A549 (cell line): ENCODE measurements at regions not wholly inside any gene's neighbourhood (a gene's known extent, or its start where the extent isn't known, plus 50 kb on each side); places are given as distances from the start of the nearest gene placed in this dataset.

Experiments
- ATAC-seq, 2 experiments: fragments of 200-7000 bp in 1 of 2; fragments of >200 bp in 1 of 2; cut with Nextera tagmentation in 1 of 2; cut with Tn5 transposase in 1 of 2; 3 replicates each; pipeline versions ENCODE4 v1.8.0 to v1.9.1; 2018 to 2020; ENCODE audit warnings: mild to moderate bottlenecking in 1 of 2, moderate library complexity in 1 of 2
- CTCF ChIA-PET: fragments of 300-600 bp; sonication (Branson Sonifier 250); formaldehyde crosslinking; extraction: SDS; loops from one replicate; lab custom pipeline; 2021; ENCODE audit warnings: antibody characterized with exemption, inconsistent platforms; lab: Yijun Ruan, JAX
- POLR2A ChIA-PET: fragments of 350-600 bp; formaldehyde crosslinking; extraction: SDS; loops from one replicate; lab custom pipeline; 2021; ENCODE audit warnings: antibody characterized with exemption, inconsistent platforms; lab: Yijun Ruan, JAX
- DNase-seq, 2 experiments: peaks; one replicate each; pipeline versions ENCODE4 v3.0.0 to v3.0.0-alpha.2; 2011 to 2016; ENCODE audit warnings: low read depth in 1 of 2, low spot score in 1 of 2
- FAIRE-seq: peaks from 2 replicates; lab custom pipeline; 2011; peaks lifted over from hg19 to GRCh38; lab: Jason Lieb, UNC
- H3K27ac ChIP-seq, 2 experiments: fragments of >200 bp; sonication (Bioruptor Twin); formaldehyde crosslinking; 3 replicates each; pipeline ENCODE4 v1.5.1; 2016 to 2017
- H3K4me1 ChIP-seq: fragments of >200 bp; sonication (Bioruptor Twin); formaldehyde crosslinking; 3 replicates; pipeline ENCODE4 v1.6.1; 2016
- H3K4me2 ChIP-seq: fragments of >200 bp; sonication (Bioruptor Twin); formaldehyde crosslinking; 3 replicates; pipeline ENCODE4 v1.6.1; 2016
- H3K4me3 ChIP-seq: fragments of >200 bp; sonication (Bioruptor Twin); formaldehyde crosslinking; 3 replicates; pipeline ENCODE4 v1.5.1; 2016
- H3K9me3 ChIP-seq: fragments of >200 bp; sonication (Bioruptor Twin); formaldehyde crosslinking; 3 replicates; pipeline ENCODE4 v1.6.1; 2016
- BHLHE40 ChIP-seq: IDR thresholded peaks from 2 replicates; pipeline ENCODE4 v1.6.1; 2012; ENCODE audit warnings: low read depth, low read length, inconsistent platforms
- CBX2 ChIP-seq: fragments of 200-600 bp; sonication (generic); IDR thresholded peaks from 2 replicates; pipeline ENCODE4 v1.6.1; 2016; ENCODE audit warnings: low read depth, mild to moderate bottlenecking, borderline replicate concordance
- CEBPB ChIP-seq, 2 experiments: fragments of >200 bp in 1 of 2; sonication (Bioruptor Twin) in 1 of 2; formaldehyde crosslinking in 1 of 2; IDR thresholded peaks; 2 replicates each; pipeline ENCODE4 v1.6.1; 2012 to 2016
- CTCF ChIP-seq: fragments of >200 bp; sonication (Bioruptor Twin); formaldehyde crosslinking; IDR thresholded peaks from 3 replicates; pipeline ENCODE4 v1.5.1; 2016
- EHF ChIP-seq: fragments of 250-450 bp; sonication (Bioruptor Pico); IDR thresholded peaks from 2 replicates; pipeline ENCODE4 v1.5.0; 2020; ENCODE audit warnings: mild to moderate bottlenecking
- EHMT2 ChIP-seq: fragments of 200-600 bp; sonication (generic); IDR thresholded peaks from 2 replicates; pipeline ENCODE4 v1.6.1; 2016; ENCODE audit warnings: antibody characterized with exemption, low read depth, mild to moderate bottlenecking, moderate library complexity
- ELK1 ChIP-seq: fragments of 150-350 bp; IDR thresholded peaks from 2 replicates; pipeline ENCODE4 v1.6.1; 2014; ENCODE audit warnings: low read depth, mild to moderate bottlenecking, low read length
- FOSB ChIP-seq: fragments of 250-450 bp; sonication (Bioruptor Pico); IDR thresholded peaks from 2 replicates; pipeline ENCODE4 v1.5.0; 2020; ENCODE audit warnings: mild to moderate bottlenecking, moderate library complexity
- FOSL2 ChIP-seq, 2 experiments: fragments of 450-650 bp in 1 of 2; fragments of >200 bp in 1 of 2; sonication (Bioruptor Twin) in 1 of 2; formaldehyde crosslinking; IDR thresholded peaks; 2 replicates each; pipeline versions ENCODE4 v1.5.0 to v1.6.1; 2016 to 2020; ENCODE audit warnings: mild to moderate bottlenecking in 1 of 2, moderate library complexity in 1 of 2
- GATA3 ChIP-seq: IDR thresholded peaks from 2 replicates; pipeline ENCODE4 v1.6.1; 2012; ENCODE audit warnings: borderline replicate concordance
- HES2 ChIP-seq: fragments of >200 bp; sonication (Bioruptor Twin); formaldehyde crosslinking; IDR thresholded peaks from 2 replicates; pipeline ENCODE4 v1.6.1; 2016
- HMGXB4 ChIP-seq: fragments of 250-450 bp; sonication (Bioruptor Pico); IDR thresholded peaks from 2 replicates; pipeline ENCODE4 v1.5.0; 2021; ENCODE audit warnings: mild to moderate bottlenecking, moderate library complexity, borderline replicate concordance
- HOXA7 ChIP-seq: fragments of 250-450 bp; sonication (Bioruptor Pico); IDR thresholded peaks from 2 replicates; pipeline ENCODE4 v1.5.0; 2020; ENCODE audit warnings: mild to moderate bottlenecking, moderate library complexity
- HOXB13 ChIP-seq: fragments of 250-450 bp; sonication (Bioruptor Pico); IDR thresholded peaks from 2 replicates; pipeline ENCODE4 v1.5.0; 2020; ENCODE audit warnings: low read depth, mild to moderate bottlenecking, moderate library complexity
- HOXB5 ChIP-seq: fragments of 250-450 bp; sonication (Bioruptor Pico); IDR thresholded peaks from 2 replicates; pipeline ENCODE4 v1.5.0; 2020; ENCODE audit warnings: mild to moderate bottlenecking, moderate library complexity
- KDM1A ChIP-seq: fragments of 200-600 bp; sonication (generic); IDR thresholded peaks from 2 replicates; pipeline ENCODE4 v1.6.1; 2016; ENCODE audit warnings: low read depth, mild to moderate bottlenecking
- MAFK ChIP-seq: fragments of 450-650 bp; IDR thresholded peaks from 2 replicates; pipeline ENCODE4 v1.6.1; 2014; ENCODE audit not compliant: partially characterized antibody
- MYC ChIP-seq: IDR thresholded peaks from 2 replicates; pipeline ENCODE4 v1.6.1; 2012; ENCODE audit warnings: mild to moderate bottlenecking, inconsistent platforms, low read length, improper control_type of control experiment, borderline replicate concordance
- NFE2L2 ChIP-seq: fragments of 150-350 bp; conservative IDR thresholded peaks from 2 replicates; pipeline ENCODE4 v1.6.1; 2014; ENCODE audit warnings: low read length
- NR3C1 ChIP-seq: fragments of >200 bp; sonication (Bioruptor Twin); formaldehyde crosslinking; IDR thresholded peaks from 3 replicates; pipeline ENCODE4 v1.6.1; 2017
- PBX3 ChIP-seq: IDR thresholded peaks from 2 replicates; pipeline ENCODE4 v1.6.1; 2012
- RAD21 ChIP-seq, 2 experiments: fragments of >200 bp in 1 of 2; sonication (Bioruptor Twin) in 1 of 2; formaldehyde crosslinking in 1 of 2; IDR thresholded peaks in 1 of 2; conservative IDR thresholded peaks in 1 of 2; 2 replicates in 1 of 2; 3 replicates in 1 of 2; pipeline ENCODE4 v1.6.1; 2012 to 2018; ENCODE audit warnings: inconsistent platforms in 1 of 2
- RARB ChIP-seq: fragments of 250-450 bp; sonication (Bioruptor Pico); IDR thresholded peaks from 2 replicates; pipeline ENCODE4 v1.8.0; 2021; ENCODE audit warnings: mild to moderate bottlenecking, moderate library complexity
- RCOR1 ChIP-seq: fragments of 150-350 bp; IDR thresholded peaks from 2 replicates; pipeline ENCODE4 v1.6.1; 2014; ENCODE audit warnings: antibody characterized with exemption, low read length, low read depth
- RFX5 ChIP-seq: fragments of 450-650 bp; IDR thresholded peaks from 2 replicates; pipeline ENCODE4 v1.7.1; 2014; ENCODE audit warnings: antibody characterized with exemption, mild to moderate bottlenecking, moderate library complexity
- SMC3 ChIP-seq: fragments of >200 bp; sonication (Bioruptor Twin); formaldehyde crosslinking; IDR thresholded peaks from 3 replicates; pipeline ENCODE4 v1.6.1; 2018; ENCODE audit warnings: inconsistent platforms
- TFCP2L1 ChIP-seq: fragments of 250-450 bp; sonication (Bioruptor Pico); IDR thresholded peaks from 2 replicates; pipeline ENCODE4 v1.5.0; 2021; ENCODE audit warnings: mild to moderate bottlenecking
- TP53 ChIP-seq: fragments of 250-450 bp; sonication (Bioruptor Pico); IDR thresholded peaks from 2 replicates; pipeline ENCODE4 v1.5.0; 2021; ENCODE audit warnings: mild to moderate bottlenecking, moderate library complexity
- ZFP36 ChIP-seq: fragments of 450-650 bp; IDR thresholded peaks from 2 replicates; pipeline ENCODE4 v1.6.1; 2014; ENCODE audit warnings: borderline replicate concordance; ENCODE audit not compliant: partially characterized antibody
- ZNF302 ChIP-seq: fragments of 250-450 bp; sonication (Bioruptor Pico); IDR thresholded peaks from 2 replicates; pipeline ENCODE4 v1.9.0; 2021; ENCODE audit warnings: inconsistent platforms, mild to moderate bottlenecking, moderate library complexity
- WGBS: methylation state at CpG from one replicate; pipeline ENCODE4 v1.1.6; 2017; ENCODE audit errors: missing lambda C conversion rate; 5-methylcytosine and 5-hydroxymethylcytosine counted together

- FAIRE-seq = no peak
- TF ChIP-seq MYC (no peak), HOXB13 (CRISPR knock-in tag) (no peak), TP53 (CRISPR knock-in tag) (no peak), ZFP36 (no peak), FOSB (CRISPR knock-in tag) (no peak)
- TF ChIP-seq, all 56 proteins: peak for 0
- Histone ChIP-seq H3K9me3 (no peaks in the 10 kb centered on the region), H3K27ac (no peak overlapping the region), H3K4me1 (no peaks in the 10 kb centered on the region), H3K4me3 (no peak overlapping the region), H3K4me2 (no peak overlapping the region)
- WGBS = 61% methylated on average over 4 of the region's 4 CpGs
- POLR2A ChIA-PET = no interaction called here
- ATAC-seq (no peak), DNase-seq (no peak)
- CTCF ChIA-PET = no interaction called here
These were observed 184.6 kb downstream of the LMO4 start for GRCh38 chr1:87513255-87513654.

- ATAC-seq (no peak), DNase-seq (no peak), FAIRE-seq (no peak)
- Histone ChIP-seq H3K4me2 (no peak overlapping the region), H3K4me3 (no peak overlapping the region), H3K4me1 (no peaks in the 10 kb centered on the region), H3K27ac (no peak overlapping the region), H3K9me3 (no peaks in the 10 kb centered on the region)
- ChIA-PET POLR2A (no interaction called here), CTCF (no interaction called here)
- WGBS = 40% methylated on average over 4 of the region's 4 CpGs
- TF ChIP-seq MAFK (no peak), RCOR1 (no peak), ZFP36 (no peak), RFX5 (no peak), CBX2 (no peak), SMC3 (no peak), NR3C1 (no peak), EHMT2 (no peak), RARB (CRISPR knock-in tag) (no peak), NFE2L2 (no peak), CTCF (no peak), RAD21 (conservative IDR thresholded peaks at IDR 0.05 in 1 of 2, IDR thresholded peaks at IDR 0.05 in 1 of 2) (no peak), HOXA7 (CRISPR knock-in tag) (no peak), HES2 (no peak), CEBPB (IDR thresholded peaks at IDR 0.05) (no peak), PBX3 (no peak), GATA3 (no peak)
These were observed 185.4 kb downstream of the LMO4 start for GRCh38 chr1:87513966-87514660.

GRCh38 chr1:87515781-87516180 is 187.1 kb downstream of the LMO4 start:
- Histone ChIP-seq H3K4me1 (no peaks in the 10 kb centered on the region), H3K4me3 (no peak overlapping the region), H3K4me2 (no peak overlapping the region), H3K27ac (no peak overlapping the region), H3K9me3 (no peaks in the 10 kb centered on the region)
- CTCF ChIA-PET = no interaction called here
- ATAC-seq (no peak), FAIRE-seq (no peak), DNase-seq (no peak)
- WGBS = 77% methylated on average over 1 of the region's 1 CpG
- POLR2A ChIA-PET = no interaction called here
- TF ChIP-seq ELK1 (no peak), FOSL2 (IDR thresholded peaks at IDR 0.05) (no peak), FOSL2 (CRISPR knock-in tag; IDR thresholded peaks at IDR 0.05) (no peak), ZNF302 (CRISPR knock-in tag) (no peak), BHLHE40 (no peak), EHMT2 (no peak), KDM1A (no peak), HMGXB4 (CRISPR knock-in tag) (no peak), EHF (CRISPR knock-in tag) (no peak), NFE2L2 (no peak), SMC3 (no peak), FOSB (CRISPR knock-in tag) (no peak), TFCP2L1 (no peak), HOXB5 (CRISPR knock-in tag) (no peak), RFX5 (no peak)
